ENCODE measurements at regions not wholly inside any gene's neighbourhood (a gene's known extent, or its start where the extent isn't known, plus 50 kb on each side); places are given as distances from the start of the nearest gene placed in this dataset.
"Not testable (repeated sequence)": the region's sequence is repeated elsewhere in the genome, so short reads cannot be mapped to it uniquely, and the experiment has no call there.

DNA sequence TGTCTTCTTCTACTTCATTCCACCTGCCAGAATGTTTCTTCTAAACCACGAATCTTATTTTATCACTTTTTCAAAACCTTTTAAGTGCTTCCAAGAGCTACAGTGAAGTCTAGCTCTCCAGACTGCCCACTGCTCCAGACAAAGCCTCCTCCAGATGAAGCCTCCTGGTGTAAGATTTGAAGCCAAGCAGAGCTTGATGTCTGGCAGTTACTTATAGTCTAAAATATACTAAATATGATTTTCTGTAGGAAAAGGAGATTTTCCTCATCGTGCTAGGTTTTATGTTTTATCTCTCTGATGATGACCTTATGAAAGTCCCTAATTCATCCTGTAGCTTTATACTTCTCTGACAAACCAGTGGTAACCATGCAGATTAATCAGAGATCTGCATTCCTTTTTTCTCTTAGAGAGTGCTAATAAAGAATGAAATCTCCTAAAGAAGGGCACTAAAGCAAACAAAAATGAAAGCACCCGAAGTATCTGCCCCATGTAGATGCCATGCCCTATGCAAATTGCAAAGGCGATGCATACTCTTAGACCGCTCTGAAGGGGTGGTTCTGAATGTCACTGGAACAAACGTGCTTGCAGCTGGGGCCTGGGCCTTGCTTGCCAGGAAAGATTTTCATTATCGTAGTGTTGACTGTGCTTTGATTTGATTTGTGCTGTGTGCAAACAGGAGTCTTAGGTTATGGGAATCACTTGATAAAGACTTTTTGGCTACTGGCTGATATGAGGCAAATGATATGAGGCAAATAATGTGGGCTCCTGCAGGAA is 314.2 kb downstream of the PID1 start:
- Mint-ChIP-seq H3K4me3 (no peak overlapping the region), H3K9me3 (peaks cover 0 to 28% (median 4%) of the 10 kb centered on the region in 9 donors), H3K27ac (no peak overlapping the region), H3K36me3 (peaks cover 0 to 3% (median 0%) of the 10 kb centered on the region in 3 donors), H3K4me1 (no peaks in the 10 kb centered on the region), H3K27me3 (no peaks in the 10 kb centered on the region)
- POLR2A ChIA-PET: no interaction called here
- no peak for ATAC-seq
- no peak for DNase-seq

DNA sequence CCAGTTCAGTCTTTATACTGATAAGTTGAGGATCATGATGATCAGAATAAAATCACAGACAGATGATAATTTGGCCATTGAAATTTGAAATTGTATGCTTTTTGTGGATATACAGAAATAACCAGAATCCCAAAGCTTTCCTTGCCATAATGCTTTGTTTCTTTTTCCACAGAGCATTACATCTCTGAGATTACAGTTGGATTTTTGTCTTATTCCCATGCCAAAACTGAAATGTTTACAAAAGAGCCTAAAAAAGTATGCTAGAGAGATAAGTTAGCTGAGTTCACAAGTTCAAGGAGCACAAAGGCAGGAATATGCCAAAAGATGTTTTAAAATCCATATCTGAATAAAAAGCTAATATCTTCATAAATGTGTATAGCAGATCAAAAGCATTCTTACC is 321.3 kb downstream of the PID1 start:
- H3K36me3 Mint-ChIP-seq: peaks cover 0 to 5% (median 0%) of the 10 kb centered on the region in 3 donors
- ATAC-seq (no peak), DNase-seq (no peak)
- POLR2A ChIA-PET: no interaction called here
- H3K4me1 Mint-ChIP-seq: no peaks in the 10 kb centered on the region
- peaks cover 0 to 18% (median 7%) of the 10 kb centered on the region in 9 donors for H3K9me3 Mint-ChIP-seq
- H3K27ac Mint-ChIP-seq: no peak overlapping the region
- no peak overlapping the region for H3K4me3 Mint-ChIP-seq
- H3K27me3 Mint-ChIP-seq: no peaks in the 10 kb centered on the region

DNA sequence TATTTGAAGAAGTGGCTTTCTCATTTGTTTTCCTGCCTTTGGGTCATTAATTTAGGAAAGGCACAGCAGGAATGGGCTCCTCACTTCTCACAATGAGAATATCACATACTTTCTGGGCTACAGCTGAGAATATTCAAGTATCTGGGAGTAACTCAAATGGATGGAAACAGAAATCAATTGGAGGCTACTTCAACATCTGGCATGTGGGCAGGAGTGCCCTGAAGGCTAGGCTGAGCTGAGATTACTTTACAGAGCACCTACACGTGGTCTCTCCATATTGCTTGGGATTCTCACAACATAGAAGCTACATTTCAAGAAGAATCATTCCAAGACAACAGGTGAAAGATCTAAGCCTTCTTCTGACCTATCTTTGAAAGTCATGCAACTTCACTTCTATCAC is 325.4 kb downstream of the PID1 start:
- no peak for DNase-seq
- POLR2A ChIA-PET: no interaction called here
- peaks cover 0 to 26% (median 5%) of the 10 kb centered on the region in 9 donors for H3K9me3 Mint-ChIP-seq
- peaks cover 0 to 3% (median 0%) of the 10 kb centered on the region in 5 donors for H3K27me3 Mint-ChIP-seq
- H3K27ac Mint-ChIP-seq: no peak overlapping the region
- peaks cover 0 to 11% (median 0%) of the 10 kb centered on the region in 3 donors for H3K36me3 Mint-ChIP-seq
- no peak for ATAC-seq
- H3K4me3 Mint-ChIP-seq: no peak overlapping the region
- no peaks in the 10 kb centered on the region for H3K4me1 Mint-ChIP-seq

DNA sequence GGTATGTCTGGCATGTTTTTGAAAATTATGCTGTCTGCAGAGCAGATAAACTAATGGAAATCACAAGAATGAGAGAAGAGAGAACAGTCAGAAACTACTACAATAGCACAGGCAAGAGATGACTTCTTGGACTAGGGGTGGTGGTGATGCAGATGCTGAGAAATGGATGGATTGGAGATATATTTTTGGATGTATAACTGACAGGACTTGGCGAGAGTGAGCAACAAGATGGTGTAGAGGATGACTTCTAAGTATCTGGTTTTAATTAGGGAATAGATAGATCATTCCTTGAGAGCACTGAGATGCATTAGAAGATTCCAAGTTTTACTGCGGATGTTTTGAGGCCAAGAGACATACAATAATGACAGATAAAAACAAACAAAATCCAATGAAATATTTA is 328.2 kb downstream of the PID1 start:
- POLR2A ChIA-PET: no interaction called here
- no peak for DNase-seq
- Mint-ChIP-seq H3K4me1 (no peaks in the 10 kb centered on the region), H3K27me3 (peaks cover 0 to 3% (median 0%) of the 10 kb centered on the region in 5 donors), H3K27ac (no peak overlapping the region), H3K36me3 (peaks cover 0 to 11% (median 0%) of the 10 kb centered on the region in 3 donors), H3K4me3 (no peak overlapping the region), H3K9me3 (peaks cover 0 to 32% (median 8%) of the 10 kb centered on the region in 9 donors)
- ATAC-seq: no peak

DNA sequence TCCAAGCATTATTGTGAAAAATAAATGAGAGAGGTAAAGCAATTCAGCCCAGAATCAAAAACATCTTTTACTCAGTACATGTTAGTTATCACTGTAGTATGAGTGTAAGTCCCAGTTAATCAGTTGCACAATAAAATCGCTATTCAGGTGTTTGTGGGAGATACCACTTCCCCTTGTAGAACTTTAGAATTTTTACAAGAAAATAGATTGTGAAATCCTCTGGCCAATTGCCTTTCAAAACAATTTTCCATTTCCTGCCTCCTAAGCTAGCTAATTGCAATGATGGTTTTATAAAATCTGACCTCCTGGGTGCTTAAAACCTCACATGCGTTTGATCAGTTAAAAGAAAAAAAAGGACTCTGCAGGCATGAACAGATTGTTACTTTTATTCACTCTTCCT is 332.5 kb downstream of the PID1 start:
- H3K27me3 Mint-ChIP-seq: peaks cover 0 to 3% (median 0%) of the 10 kb centered on the region in 5 donors
- POLR2A ChIA-PET: no interaction called here
- peaks cover 0 to 38% (median 10%) of the 10 kb centered on the region in 9 donors for H3K9me3 Mint-ChIP-seq
- DNase-seq: no peak
- H3K4me3 Mint-ChIP-seq: no peak overlapping the region
- no peak for ATAC-seq
- H3K36me3 Mint-ChIP-seq: peaks cover 0 to 17% (median 0%) of the 10 kb centered on the region in 3 donors
- H3K4me1 Mint-ChIP-seq: no peaks in the 10 kb centered on the region
- H3K27ac Mint-ChIP-seq: no peak overlapping the region

DNA sequence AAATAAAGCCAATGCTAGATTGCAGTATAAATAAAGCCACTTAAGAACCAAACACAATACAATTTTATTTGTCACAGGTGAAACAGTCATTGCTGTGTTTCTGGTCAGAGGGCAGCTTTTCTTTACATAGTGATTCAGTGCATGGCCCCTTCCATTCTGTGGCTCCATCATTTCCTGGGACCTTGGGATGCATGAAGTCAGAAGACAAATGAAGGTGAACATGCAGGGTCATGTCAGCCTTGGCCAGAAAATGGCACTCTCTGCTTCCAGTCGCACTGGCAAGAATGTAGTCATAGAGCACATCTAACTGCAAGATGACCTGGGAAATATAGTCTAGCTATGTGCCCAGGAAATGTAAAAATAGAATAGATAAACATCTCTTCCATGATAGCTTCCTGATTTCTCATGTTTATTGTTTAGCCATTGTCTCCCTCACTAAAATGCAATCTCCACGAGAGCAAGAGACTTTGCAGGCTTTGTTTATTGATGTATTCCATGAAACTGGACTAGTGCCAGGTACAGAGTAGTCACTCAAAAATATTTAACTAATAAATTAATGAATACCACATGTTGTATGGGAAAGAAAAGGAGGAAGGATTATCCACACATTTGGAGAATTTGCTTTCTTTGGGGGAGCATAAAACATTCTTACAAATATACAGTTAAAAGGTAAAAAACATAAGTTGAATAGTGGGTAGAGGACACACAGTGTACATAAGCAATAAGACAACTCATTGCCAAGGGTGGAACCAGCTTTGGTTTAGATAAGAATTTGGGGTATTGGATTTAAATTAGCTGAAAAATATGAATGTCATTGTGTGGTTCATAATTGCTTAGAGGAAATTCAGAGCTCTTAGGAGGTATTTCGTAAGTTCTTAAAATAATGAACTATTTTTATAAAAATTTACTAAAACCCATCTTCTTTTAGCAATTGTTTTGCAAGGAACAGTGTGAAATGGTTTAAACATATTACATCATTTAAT is 343.8 kb downstream of the PID1 start:
- H3K36me3 Mint-ChIP-seq: no peaks in the 10 kb centered on the region
- DNase-seq (no peak), ATAC-seq (no peak)
- H3K27ac Mint-ChIP-seq: no peak overlapping the region
- H3K27me3 Mint-ChIP-seq: no peaks in the 10 kb centered on the region
- peaks cover 0 to 32% (median 13%) of the 10 kb centered on the region in 9 donors for H3K9me3 Mint-ChIP-seq
- POLR2A ChIA-PET: no interaction called here
- H3K4me1 Mint-ChIP-seq: no peaks in the 10 kb centered on the region
- no peak overlapping the region for H3K4me3 Mint-ChIP-seq

DNA sequence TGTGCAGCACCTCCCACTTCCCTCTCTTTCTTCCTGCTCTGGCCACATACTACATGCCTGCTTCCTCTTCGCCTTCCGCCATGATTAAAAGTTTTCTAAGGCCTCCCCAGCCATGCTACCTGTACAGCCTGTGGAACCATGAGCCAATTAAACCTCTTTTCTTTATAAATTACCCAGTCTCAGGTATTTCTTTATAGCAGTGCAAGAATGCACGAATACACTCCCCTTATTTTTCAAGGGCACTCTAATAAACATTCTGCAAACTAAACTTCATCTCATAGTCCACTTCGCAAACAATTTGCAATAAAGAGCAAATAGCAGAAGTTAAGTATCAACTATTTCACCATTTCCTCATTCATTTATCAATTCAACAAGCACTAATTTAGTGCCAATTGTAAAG is 351.3 kb downstream of the PID1 start:
- no peaks in the 10 kb centered on the region for H3K36me3 Mint-ChIP-seq
- H3K4me1 Mint-ChIP-seq: no peaks in the 10 kb centered on the region
- ATAC-seq (no peak), DNase-seq (no peak)
- H3K27me3 Mint-ChIP-seq: no peaks in the 10 kb centered on the region
- peaks cover 0 to 22% (median 5%) of the 10 kb centered on the region in 9 donors for H3K9me3 Mint-ChIP-seq
- H3K4me3 Mint-ChIP-seq: no peak overlapping the region
- H3K27ac Mint-ChIP-seq: no peak overlapping the region
- POLR2A ChIA-PET: no interaction called here

DNA sequence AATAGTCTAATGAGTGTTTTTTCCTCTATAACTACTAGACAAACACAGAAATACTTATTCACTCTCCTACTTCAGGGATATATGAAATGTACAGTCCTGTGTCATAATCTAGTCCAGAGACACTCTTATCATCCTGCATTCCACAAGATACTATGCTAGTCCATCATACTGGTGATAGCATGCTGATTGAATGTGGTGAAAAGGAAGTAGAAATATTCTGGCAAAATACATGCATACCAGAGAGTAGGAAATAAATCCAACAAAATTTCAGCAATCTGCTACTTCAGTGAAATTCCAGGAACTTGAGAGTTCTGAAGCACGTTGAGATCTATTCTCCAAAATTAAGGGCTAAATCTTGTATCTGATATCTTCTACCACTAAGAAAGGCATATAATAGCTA is 353.9 kb downstream of the PID1 start:
- Mint-ChIP-seq H3K36me3 (no peaks in the 10 kb centered on the region), H3K9me3 (peaks cover 0 to 21% (median 7%) of the 10 kb centered on the region in 9 donors), H3K4me1 (no peaks in the 10 kb centered on the region), H3K27me3 (no peaks in the 10 kb centered on the region), H3K4me3 (no peak overlapping the region), H3K27ac (no peak overlapping the region)
- POLR2A ChIA-PET: no interaction called here
- no peak for ATAC-seq
- no peak for DNase-seq

DNA sequence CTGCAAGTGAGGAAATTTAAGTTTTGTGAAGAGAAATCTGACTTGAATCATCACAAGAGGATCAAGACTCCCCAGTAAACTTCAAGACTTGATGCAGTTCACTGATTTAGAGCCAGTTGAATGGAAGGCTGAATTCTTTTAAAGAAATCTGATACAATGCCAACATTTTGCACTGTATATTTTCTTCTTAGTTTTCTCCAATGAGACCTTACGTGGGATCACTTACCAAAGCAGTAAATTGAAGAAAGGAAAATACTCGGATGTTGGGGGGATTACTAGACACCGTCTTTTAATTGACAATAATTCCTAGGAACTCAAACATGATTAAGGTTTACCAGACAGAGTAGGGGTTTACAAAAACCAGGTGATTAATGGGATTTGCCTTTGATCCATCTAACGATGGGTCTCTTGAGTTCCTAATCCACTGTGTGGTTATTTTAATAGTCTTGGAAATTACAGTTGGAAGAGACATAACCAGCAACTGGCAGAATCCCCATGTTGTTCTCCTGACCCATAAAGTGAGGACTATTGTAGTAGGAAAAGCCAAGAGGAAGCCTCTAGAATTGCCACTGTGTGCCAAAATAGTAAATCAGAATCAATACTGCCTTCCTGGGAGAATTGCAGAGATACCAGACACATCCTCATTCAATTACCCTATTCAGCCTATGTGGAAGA is 354.5 kb downstream of the PID1 start:
- H3K27me3 Mint-ChIP-seq: no peaks in the 10 kb centered on the region
- H3K36me3 Mint-ChIP-seq: no peaks in the 10 kb centered on the region
- H3K4me3 Mint-ChIP-seq: no peak overlapping the region
- POLR2A ChIA-PET: no interaction called here
- DNase-seq (no peak), ATAC-seq (no peak)
- H3K9me3 Mint-ChIP-seq: peaks cover 0 to 21% (median 7%) of the 10 kb centered on the region in 9 donors
- H3K27ac Mint-ChIP-seq: no peak overlapping the region
- H3K4me1 Mint-ChIP-seq: no peaks in the 10 kb centered on the region

DNA sequence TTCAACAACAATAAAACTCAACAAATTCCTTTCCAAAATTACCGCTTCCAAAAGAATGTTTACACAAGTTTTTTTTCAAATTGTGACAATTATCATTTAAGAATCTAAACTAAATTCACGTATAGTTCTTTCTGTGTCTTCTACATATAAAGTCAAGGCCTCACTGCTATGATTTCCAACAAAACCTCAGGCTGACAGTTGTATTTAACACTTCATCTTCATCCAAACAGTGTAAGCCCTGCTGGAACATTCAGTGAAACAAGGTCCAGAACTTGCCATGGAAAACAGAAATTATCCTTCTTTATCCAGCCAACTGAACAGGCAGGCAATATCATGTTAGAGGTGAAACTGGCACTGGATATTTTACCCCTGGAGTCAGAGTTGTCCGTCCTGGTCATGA is 357.9 kb downstream of the PID1 start:
- Mint-ChIP-seq H3K36me3 (no peaks in the 10 kb centered on the region), H3K27me3 (no peaks in the 10 kb centered on the region), H3K4me1 (no peaks in the 10 kb centered on the region), H3K27ac (no peak overlapping the region), H3K9me3 (peaks cover 0 to 17% (median 5%) of the 10 kb centered on the region in 9 donors), H3K4me3 (no peak overlapping the region)
- ATAC-seq: no peak
- POLR2A ChIA-PET: no interaction called here
- DNase-seq: no peak

DNA sequence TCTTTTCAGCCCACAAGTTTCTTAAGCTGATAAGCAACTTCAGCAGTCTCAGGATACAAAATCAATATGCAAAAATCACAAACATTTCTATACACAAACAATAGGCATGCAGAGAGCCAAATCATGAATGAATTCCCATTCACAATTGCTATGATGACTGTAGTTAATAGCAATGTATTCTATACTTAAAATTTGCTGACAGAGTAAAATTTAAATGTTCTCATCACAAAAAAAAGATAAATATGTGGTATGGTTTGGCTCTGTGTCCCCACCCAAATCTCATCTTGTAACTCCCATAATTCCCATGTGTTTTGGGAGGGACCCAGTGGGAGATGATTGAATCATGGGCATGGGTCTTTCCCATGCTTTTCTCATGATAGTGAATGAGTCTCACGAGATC is 360.2 kb downstream of the PID1 start:
- peaks cover 0 to 18% (median 4%) of the 10 kb centered on the region in 9 donors for H3K9me3 Mint-ChIP-seq
- H3K4me3 Mint-ChIP-seq, H3K4me1 Mint-ChIP-seq: not testable (repeated sequence)

DNA sequence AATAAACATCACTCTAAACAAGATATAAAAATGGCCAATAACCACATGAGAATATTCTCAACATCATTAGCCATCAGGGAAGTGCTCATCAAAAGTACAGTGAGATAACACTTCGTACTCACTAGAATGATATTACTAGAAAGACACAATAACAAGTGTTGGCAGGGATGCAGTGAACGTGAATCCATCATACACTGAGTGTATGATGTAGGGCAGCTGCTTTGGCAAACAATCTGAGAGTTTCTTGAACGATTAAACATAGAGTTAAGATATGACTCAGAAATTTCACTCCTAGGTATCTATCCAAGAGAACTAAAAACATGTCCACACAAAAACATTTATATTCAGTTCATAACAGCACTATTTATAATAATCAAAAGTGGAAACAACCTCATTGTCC is 368.9 kb downstream of the PID1 start:
- no peak overlapping the region for H3K27ac Mint-ChIP-seq
- H3K9me3 Mint-ChIP-seq: peaks cover 0 to 21% (median 0%) of the 10 kb centered on the region in 9 donors
- ATAC-seq (no peak), DNase-seq (no peak)
- POLR2A ChIA-PET: no interaction called here
- no peak overlapping the region for H3K4me3 Mint-ChIP-seq
- peaks cover 0 to 4% (median 0%) of the 10 kb centered on the region in 5 donors for H3K27me3 Mint-ChIP-seq
- no peaks in the 10 kb centered on the region for H3K4me1 Mint-ChIP-seq
- H3K36me3 Mint-ChIP-seq: no peaks in the 10 kb centered on the region

More for the DNA sequence above, 360.2 kb downstream of the PID1 start:
- H3K27me3 Mint-ChIP-seq, ATAC-seq, DNase-seq, H3K27ac Mint-ChIP-seq, POLR2A ChIA-PET, H3K36me3 Mint-ChIP-seq: not testable (repeated sequence)

DNA sequence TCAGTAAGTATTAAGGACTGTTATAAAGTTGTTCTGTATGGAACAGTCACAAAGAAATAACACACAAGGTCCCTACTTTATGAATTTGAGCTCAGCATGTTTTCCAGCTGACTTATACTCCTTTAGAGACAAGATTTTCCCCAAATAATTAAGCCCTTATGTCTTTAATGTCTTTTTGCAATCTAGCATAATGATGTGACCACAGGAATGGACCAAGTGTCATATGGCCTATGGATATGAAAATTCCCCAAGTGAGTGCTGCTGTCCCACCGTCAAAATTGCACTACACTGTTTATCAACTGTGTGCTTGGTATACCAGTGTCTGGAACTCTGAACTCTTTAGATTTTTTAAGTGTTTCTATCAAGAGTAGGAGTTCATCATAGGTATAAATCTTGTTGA is 369.6 kb downstream of the PID1 start:
- H3K27ac Mint-ChIP-seq: no peak overlapping the region
- DNase-seq: no peak
- no peaks in the 10 kb centered on the region for H3K36me3 Mint-ChIP-seq
- no peak for ATAC-seq
- H3K4me1 Mint-ChIP-seq: no peaks in the 10 kb centered on the region
- POLR2A ChIA-PET: no interaction called here
- H3K4me3 Mint-ChIP-seq: no peak overlapping the region
- H3K9me3 Mint-ChIP-seq: peaks cover 0 to 16% (median 0%) of the 10 kb centered on the region in 9 donors
- peaks cover 0 to 4% (median 0%) of the 10 kb centered on the region in 5 donors for H3K27me3 Mint-ChIP-seq
